ENCODE measurements at regions not wholly inside any gene's neighbourhood (a gene's known extent, or its start where the extent isn't known, plus 50 kb on each side); places are given as distances from the start of the nearest gene placed in this dataset.

DNA sequence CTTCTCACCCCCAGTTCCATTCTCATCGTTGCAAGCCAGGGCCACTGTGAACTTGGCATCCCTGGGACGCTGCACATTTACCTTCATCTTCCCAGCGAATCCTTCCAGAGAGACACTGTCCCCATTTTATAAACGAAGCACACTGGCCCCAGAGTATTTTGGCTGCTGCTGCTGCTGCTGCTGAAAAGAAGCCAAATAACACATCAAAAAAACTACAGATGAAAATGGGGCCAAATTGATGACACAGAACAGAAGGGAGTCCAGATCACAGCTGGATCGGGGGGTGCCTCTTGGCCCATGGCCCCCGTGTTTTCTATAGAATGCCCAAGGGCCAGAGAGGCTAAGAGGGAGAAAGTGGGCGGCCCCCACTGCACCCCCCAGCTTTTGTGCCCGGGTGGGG, 221.0 kb upstream of the IGF1R start:
- no peak for DNase-seq

DNA sequence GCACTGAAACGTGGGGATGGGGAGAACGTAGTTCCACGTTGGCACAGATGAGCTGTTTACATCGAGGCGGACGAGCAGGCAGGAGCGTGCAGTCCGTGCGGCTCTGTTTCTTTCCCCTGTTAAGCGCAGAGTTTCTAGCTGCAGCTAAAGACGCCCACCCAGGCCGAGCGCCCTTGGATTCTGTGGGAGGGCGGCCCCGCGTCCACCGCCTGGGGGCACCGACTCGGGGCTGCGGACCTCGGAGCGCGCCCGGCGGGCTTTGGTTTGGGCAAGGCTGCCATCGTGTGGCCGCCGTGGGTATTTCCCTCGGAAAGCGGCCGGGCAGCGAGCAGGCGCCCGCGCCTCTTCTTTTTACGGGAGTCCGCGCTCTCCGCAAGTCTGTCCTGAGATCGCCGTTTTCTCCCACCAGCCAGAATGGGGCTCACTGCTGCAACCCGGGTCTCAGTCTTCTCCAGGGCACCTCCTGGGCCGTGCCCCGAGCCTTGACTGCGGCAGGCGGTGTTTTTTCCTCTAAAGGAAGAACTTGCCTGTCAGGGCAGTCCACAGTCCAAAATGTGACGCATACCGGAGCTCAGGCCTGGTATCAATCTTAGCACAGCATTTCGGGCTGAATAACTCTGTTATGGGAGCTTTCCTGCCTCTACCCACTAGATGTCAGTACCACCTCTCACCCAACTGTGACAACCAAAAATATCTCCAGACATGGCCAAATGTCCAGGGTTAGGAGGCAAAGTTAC, 219.9 kb upstream of the IGF1R start:
- peak; percentile 68 for DNase-seq

GRCh38 chr15:98431171-98431570, 217.2 kb upstream of the IGF1R start:
- DNase-seq = no peak

DNA sequence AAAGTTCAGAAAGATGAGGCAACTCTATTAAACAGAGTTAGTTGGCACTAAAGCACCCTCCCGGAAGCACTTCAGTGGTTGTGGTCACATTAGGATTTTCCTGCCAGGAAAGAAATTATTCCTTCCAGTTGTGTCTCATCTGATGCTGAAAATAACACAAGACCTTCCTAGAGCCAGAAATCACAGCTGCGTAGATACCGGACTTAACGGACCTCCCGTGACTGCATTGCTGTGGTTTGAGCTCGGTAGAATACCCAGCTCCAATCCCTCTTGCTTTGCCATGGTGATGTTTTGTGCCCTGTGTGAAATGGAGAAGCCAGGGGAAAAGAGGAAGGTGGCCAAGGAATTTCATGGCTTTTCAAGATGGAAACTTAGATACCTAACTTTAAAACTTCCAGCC, 215.0 kb upstream of the IGF1R start:
- DNase-seq = no peak

- no peak for DNase-seq
Observed at GRCh38 chr15:98433856-98434255, 214.5 kb upstream of the IGF1R start.

- no peak for DNase-seq
Observed at GRCh38 chr15:98437752-98438151, 210.6 kb upstream of the IGF1R start.

DNA sequence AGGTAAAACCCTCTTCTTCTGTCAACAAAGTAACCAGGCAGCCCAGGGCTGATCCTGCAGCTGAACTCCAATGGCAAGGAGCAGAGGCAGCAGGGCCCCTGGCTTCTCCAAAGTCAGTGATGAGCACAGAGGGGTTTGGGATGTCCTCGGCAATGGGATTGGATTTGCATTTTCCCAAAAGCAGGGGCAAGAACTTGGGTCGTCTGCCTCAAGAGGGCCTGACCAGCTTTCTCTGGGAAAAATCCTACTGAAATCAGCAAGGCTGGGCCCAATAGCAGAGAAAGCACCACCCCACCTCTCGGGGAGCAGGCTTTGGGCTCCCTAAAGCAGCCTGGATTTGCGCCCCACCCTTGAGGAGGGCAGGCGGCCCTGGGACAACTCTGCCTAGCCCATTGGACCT, 210.0 kb upstream of the IGF1R start:
- no peak for DNase-seq

- DNase-seq = no peak
Observed at GRCh38 chr15:98438907-98439306, 209.4 kb upstream of the IGF1R start.

DNA sequence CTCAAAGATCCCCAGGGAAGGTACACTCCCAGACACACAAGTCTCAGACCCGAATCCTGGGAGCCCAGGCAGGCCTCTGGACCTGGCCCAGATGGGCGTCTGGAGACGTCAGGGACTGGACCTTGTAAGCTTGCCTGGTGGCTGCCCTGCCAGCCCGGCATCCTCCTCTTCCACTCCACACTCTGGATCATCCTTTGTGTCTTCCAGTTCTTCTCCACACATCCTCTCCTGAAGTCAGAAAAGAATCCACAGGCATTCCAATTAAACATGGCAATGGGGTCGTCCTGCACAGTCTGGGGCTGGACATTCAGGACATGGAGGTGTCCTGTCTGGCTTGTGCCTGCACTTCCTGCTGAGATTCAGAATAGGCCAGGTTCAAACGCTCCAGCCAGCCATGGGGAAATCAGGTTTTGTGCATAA, 208.8 kb upstream of the IGF1R start:
- no peak for DNase-seq

- DNase-seq = no peak
Observed at GRCh38 chr15:98440917-98441316, 207.4 kb upstream of the IGF1R start.

- DNase-seq = no peak
Observed at GRCh38 chr15:98441599-98441998, 206.7 kb upstream of the IGF1R start.

DNA sequence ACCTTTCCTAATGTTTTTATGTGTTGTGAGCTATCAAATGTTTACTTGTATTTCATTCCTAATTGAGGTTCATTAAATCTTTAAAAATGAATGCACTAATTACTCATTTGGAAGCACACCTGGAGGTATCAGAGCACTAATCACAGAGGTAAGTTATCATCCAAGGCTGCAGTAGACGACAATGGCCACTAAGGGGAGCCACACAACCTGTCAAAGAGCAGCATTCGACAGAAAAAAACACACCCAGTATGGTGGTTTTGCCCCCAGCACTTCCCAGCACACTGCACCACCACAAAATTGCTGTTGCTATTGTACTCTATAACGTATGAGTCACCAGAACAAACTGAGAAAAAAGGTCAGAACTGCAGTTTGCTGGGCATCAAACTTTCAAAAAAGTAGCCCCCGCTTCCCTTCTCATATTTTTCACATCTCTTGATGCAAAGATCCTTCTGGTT, 205.9 kb upstream of the IGF1R start:
- no peak for DNase-seq

- no peak for DNase-seq
Observed at GRCh38 chr15:98442901-98443300, 205.4 kb upstream of the IGF1R start.

GRCh38 chr15:98443526-98443925, 204.8 kb upstream of the IGF1R start:
- DNase-seq = no peak

GRCh38 chr15:98444138-98444537, 204.2 kb upstream of the IGF1R start:
- DNase-seq = no peak

DNA sequence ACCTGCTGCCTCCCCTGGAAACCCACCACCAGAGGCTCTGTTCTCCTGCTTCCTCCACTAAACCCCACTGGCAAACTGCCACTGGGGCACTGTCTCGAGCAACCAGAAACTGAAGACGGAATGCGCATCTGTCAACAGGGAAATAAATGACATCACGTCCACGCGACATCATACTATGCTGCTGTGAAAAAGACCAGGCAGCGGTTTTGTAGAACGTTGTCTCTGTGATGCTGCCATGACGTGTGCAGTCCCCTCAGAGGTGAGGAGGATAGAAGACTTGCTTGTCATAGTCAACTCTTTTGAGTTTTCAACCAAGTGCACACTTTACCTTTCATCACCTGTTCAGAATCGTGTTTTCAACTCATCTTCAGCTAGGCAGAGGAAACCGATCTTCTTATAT, 203.0 kb upstream of the IGF1R start:
- DNase-seq = no peak

DNA sequence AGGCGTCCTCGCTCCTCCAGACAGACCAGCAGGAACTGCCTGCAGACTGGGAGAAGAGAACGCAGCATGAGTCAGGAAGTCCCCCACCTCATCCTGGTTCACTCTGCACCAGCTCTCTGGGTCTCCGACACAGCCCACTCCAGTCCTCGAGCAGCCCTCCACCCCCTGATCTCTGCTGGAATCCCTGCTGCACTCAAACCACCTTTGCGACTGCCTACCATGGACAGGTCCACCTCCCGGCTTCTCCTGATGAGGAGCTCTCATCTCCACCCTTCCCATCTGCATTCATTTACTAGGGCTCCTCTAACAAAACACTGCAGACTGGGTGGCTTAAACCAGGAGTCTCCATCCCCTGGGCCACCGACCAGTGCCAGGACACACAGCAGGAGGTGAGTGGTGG, 202.3 kb upstream of the IGF1R start:
- DNase-seq = no peak

DNA sequence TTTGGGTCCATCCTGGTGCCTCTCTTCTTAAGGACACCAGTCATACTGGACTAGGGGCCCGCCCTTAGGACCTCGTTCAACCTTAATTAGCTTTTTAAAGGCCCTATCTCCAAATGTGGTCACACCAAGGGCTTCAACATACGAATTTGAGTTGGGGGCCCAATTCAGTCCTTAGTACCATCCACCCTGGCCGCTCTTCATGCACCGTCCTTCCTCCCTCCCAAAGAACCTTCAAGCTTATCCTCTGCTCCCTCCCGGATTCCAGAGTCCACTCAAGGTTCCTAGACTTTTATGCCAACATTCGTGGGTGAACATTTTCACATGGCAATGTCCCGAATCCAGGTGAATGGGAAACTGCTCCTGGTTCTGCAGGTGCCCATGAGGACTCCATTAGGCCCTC, 201.3 kb upstream of the IGF1R start:
- no peak for DNase-seq

- DNase-seq = no peak
Observed at GRCh38 chr15:98451236-98451635, 197.1 kb upstream of the IGF1R start.

DNA sequence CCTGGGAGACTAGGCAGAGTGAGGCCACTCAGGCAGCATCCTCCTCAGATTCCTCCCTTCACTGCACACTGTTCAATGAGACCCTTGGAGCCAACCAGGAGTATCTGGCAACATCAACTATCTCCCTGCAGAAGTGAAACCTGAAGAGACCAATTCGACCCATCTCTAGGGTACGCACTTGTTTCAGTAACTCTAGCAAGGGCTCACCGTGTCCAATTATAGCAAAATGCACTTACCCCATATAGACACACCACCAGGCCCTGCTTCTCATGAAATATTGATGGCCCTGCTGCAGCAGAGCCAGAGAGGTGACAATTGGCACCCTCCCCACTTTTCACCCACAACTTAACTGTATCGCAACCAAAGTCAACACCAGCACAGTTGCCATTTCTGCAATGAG, 196.1 kb upstream of the IGF1R start:
- no peak for DNase-seq

DNA sequence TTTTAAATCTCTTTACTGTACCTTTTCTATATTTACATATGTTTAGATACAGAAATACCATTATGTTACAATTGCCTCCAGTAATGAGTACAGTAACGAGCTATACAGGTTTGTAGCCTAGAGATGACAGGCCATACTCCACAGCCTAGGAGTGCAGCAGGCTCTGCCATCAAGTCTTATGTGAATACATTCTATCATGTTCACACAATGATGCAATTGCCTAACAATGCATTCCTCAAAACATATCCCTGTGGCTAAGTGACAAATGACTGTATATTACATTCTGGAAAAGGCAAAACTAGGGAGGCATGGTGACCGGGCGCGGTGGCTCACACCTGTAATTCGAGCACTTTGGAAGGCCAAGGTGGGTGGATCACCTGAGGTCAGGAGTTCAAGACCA, 192.4 kb upstream of the IGF1R start:
- DNase-seq = no peak

- no peak for DNase-seq
Observed at GRCh38 chr15:98476559-98476958, 171.8 kb upstream of the IGF1R start.

GRCh38 chr15:98480844-98481243, 167.5 kb upstream of the IGF1R start:
- no peak for DNase-seq

DNA sequence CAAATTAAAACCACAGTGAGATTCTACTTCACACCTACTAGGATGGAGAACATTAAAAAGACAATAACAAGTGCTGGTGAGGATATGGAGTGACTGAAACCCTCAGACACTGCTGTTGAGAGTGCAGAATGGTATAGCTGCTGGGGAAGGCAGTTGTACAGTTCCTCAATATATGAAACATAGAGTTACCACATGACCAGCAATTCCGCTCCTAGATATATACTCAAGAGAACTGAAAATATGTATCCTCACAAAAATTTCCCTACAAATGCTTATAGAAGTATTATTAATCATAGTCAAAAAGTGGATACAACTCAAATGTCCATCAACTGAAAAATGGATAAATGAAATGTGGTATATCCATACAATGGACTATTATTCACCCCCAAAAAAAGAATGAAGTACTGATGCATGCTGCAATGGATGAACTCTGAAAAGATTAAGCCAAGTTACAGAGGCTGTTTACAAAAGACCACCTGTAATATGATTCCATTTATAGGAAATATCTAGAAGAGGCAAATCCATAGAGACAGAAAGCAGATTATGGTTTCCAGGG, 164.7 kb upstream of the IGF1R start:
- DNase-seq = no peak

- no peak for DNase-seq
Observed at GRCh38 chr15:98484914-98485313, 163.4 kb upstream of the IGF1R start.

Data from 8988T (cell line).